Astrocyte (in vitro differentiated cells and primary cell): ENCODE measurements at regions not wholly inside any gene's neighbourhood (a gene's known extent, or its start where the extent isn't known, plus 50 kb on each side); places are given as distances from the start of the nearest gene placed in this dataset.

Experiments used
- EZH2 ChIP-seq: IDR thresholded peaks from 2 replicates; pipeline ENCODE4 v1.6.1; 2012; ENCODE audit warnings: mild to moderate bottlenecking, low read length, inconsistent platforms; ENCODE audit not compliant: insufficient read depth
- TF ChIP-seq, protein P1 (sequence below): IDR thresholded peaks from 2 replicates; pipeline ENCODE4 v1.5.1; 2011; ENCODE audit warnings: low read depth, mild to moderate bottlenecking, inconsistent platforms, low read length, moderate library complexity; ENCODE audit not compliant: insufficient read depth

DNA sequence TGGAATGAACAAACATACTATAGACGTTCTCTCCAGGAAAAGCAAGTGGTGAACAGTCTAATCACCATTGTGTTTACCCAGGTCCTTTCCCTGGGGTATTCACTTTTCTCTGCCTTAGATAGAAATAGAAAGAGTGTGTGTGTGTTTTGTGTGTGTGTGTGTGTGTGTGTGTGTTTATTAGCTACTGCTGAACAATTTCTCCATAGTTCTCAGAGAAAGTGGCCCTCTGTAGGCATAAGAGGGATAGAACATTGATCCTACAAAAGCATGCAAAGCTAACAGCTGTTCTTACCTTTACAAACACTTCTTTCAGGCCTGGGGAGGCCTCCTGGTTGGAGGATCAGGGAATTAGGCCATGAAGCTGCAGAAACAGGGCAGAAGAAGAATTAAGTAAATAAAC is 665.7 kb upstream of the TBX3 start:
- TF ChIP-seq, protein P1, sequence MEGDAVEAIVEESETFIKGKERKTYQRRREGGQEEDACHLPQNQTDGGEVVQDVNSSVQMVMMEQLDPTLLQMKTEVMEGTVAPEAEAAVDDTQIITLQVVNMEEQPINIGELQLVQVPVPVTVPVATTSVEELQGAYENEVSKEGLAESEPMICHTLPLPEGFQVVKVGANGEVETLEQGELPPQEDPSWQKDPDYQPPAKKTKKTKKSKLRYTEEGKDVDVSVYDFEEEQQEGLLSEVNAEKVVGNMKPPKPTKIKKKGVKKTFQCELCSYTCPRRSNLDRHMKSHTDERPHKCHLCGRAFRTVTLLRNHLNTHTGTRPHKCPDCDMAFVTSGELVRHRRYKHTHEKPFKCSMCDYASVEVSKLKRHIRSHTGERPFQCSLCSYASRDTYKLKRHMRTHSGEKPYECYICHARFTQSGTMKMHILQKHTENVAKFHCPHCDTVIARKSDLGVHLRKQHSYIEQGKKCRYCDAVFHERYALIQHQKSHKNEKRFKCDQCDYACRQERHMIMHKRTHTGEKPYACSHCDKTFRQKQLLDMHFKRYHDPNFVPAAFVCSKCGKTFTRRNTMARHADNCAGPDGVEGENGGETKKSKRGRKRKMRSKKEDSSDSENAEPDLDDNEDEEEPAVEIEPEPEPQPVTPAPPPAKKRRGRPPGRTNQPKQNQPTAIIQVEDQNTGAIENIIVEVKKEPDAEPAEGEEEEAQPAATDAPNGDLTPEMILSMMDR: no peak
- TF ChIP-seq EZH2: no peak
